ENCODE measurements at regions not wholly inside any gene's neighbourhood (a gene's known extent, or its start where the extent isn't known, plus 50 kb on each side); places are given as distances from the start of the nearest gene placed in this dataset.

GRCh38 chrX:10855845-10856244, 235.5 kb upstream of the MID1 start:
- TF ChIP-seq EZH2phosphoT487 (IDR thresholded peaks at IDR 0.05; ENCODE audit: low read length) (no peak), EZH2 (optimal IDR thresholded peaks at IDR 0.05; ENCODE audit: low read depth, low read length) (no peak)
- TF ChIP-seq, protein P1, sequence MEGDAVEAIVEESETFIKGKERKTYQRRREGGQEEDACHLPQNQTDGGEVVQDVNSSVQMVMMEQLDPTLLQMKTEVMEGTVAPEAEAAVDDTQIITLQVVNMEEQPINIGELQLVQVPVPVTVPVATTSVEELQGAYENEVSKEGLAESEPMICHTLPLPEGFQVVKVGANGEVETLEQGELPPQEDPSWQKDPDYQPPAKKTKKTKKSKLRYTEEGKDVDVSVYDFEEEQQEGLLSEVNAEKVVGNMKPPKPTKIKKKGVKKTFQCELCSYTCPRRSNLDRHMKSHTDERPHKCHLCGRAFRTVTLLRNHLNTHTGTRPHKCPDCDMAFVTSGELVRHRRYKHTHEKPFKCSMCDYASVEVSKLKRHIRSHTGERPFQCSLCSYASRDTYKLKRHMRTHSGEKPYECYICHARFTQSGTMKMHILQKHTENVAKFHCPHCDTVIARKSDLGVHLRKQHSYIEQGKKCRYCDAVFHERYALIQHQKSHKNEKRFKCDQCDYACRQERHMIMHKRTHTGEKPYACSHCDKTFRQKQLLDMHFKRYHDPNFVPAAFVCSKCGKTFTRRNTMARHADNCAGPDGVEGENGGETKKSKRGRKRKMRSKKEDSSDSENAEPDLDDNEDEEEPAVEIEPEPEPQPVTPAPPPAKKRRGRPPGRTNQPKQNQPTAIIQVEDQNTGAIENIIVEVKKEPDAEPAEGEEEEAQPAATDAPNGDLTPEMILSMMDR (IDR thresholded peaks at IDR 0.05; ENCODE audit: low read length): no peak
